ENCODE measurements at regions not wholly inside any gene's neighbourhood (a gene's known extent, or its start where the extent isn't known, plus 50 kb on each side); places are given as distances from the start of the nearest gene placed in this dataset.

DNA sequence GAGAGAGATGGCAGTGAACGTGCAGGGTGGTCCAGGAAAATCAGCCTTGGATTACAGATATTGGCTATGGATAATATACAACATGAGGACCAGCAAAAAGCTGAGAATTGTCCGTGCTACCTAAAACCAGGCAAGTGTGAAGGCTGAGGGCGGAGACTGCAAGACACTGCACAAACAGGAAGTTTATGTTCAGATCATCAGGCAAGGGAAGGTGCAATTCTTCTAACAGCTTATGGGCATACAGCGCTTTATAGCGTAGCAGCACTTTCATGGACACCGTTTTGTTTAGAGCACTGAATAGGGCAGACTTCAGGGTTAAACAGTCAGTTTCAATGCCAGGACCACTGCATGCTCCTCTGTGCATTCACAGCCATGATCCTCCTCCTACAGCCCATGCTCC is 93.1 kb upstream of the TMEM45B start:
- intact Hi-C loops (cut with DNase I; ENCODE audit: low total_unique reads) = no loop called here

GRCh38 chr11:129723146-129723760 is 92.4 kb upstream of the TMEM45B start:
- intact Hi-C loops (cut with DNase I; ENCODE audit: low total_unique reads) = no loop called here
- no peaks in the 10 kb centered on the region for H3K4me1 ChIP-seq
- DNase-seq = no peak

More for the DNA sequence above, 93.1 kb upstream of the TMEM45B start:
- H3K27ac ChIP-seq = no peak overlapping the region
- no peaks in the 10 kb centered on the region for H3K4me1 ChIP-seq
- peaks cover 0 to 8% of the 10 kb centered on the region in 2 donors for H3K27me3 ChIP-seq
- H3K9me3 ChIP-seq = no peaks in the 10 kb centered on the region
- DNase-seq = no peak
- no peak overlapping the region for H3K4me3 ChIP-seq
- no peaks in the 10 kb centered on the region for H3K36me3 ChIP-seq
- TF ChIP-seq, protein P1, sequence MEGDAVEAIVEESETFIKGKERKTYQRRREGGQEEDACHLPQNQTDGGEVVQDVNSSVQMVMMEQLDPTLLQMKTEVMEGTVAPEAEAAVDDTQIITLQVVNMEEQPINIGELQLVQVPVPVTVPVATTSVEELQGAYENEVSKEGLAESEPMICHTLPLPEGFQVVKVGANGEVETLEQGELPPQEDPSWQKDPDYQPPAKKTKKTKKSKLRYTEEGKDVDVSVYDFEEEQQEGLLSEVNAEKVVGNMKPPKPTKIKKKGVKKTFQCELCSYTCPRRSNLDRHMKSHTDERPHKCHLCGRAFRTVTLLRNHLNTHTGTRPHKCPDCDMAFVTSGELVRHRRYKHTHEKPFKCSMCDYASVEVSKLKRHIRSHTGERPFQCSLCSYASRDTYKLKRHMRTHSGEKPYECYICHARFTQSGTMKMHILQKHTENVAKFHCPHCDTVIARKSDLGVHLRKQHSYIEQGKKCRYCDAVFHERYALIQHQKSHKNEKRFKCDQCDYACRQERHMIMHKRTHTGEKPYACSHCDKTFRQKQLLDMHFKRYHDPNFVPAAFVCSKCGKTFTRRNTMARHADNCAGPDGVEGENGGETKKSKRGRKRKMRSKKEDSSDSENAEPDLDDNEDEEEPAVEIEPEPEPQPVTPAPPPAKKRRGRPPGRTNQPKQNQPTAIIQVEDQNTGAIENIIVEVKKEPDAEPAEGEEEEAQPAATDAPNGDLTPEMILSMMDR (IDR thresholded peaks at IDR 0.05) = no peak

DNA sequence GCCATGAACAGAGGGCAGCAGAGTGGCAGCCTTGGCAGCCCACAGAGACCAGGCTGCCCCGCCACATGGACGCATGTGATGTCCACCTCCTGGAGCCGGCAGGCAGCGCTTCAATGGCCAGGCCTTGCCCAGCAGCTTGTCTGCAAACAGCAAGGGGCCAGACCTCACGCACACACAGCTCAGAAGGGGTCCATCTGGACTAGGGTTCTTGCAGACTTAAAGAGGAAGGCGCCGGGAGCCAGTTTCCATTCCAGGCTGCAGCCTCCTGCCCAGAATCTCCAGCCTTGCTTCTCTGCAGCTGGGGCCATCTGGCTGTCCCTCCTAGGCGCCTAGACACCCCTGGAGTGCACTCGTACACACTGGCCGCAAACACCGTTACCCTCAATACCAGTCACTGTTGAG is 91.9 kb upstream of the TMEM45B start:
- no peak for DNase-seq
- no peak overlapping the region for H3K27ac ChIP-seq
- intact Hi-C loops (cut with DNase I; ENCODE audit: low total_unique reads) = no loop called here
- H3K4me3 ChIP-seq = no peak overlapping the region
- H3K9me3 ChIP-seq = no peaks in the 10 kb centered on the region
- TF ChIP-seq, protein P1 (IDR thresholded peaks at IDR 0.05) = no peak
- H3K36me3 ChIP-seq = no peaks in the 10 kb centered on the region
- H3K27me3 ChIP-seq = peaks cover 0 to 8% of the 10 kb centered on the region in 2 donors
- no peaks in the 10 kb centered on the region for H3K4me1 ChIP-seq

More at GRCh38 chr11:129723146-129723760, 92.4 kb upstream of the TMEM45B start:
- Histone ChIP-seq H3K9me3 (no peaks in the 10 kb centered on the region), H3K4me3 (no peak overlapping the region), H3K27ac (no peak overlapping the region), H3K36me3 (no peaks in the 10 kb centered on the region), H3K27me3 (peaks cover 0 to 8% of the 10 kb centered on the region in 2 donors)
- TF ChIP-seq, protein P1 (IDR thresholded peaks at IDR 0.05) = no peak

DNA sequence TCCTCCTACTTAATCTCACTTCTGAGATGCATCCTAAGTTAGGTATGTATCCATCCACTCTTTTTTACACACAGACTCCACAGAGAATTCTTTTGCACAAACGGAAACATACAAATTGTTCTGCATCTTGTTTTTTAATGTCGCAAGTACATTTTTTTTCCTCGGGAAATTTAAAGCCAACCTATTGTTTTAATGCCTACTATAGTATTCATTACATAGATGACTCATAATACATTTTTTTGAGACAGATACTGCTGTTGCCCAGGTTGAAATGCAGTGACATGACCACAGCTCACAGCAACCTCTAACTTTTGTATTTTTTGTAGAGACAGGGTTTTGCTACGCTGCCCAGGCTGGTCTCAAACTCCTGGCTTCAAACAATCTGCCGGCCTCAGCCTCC is 90.8 kb upstream of the TMEM45B start:
- intact Hi-C loops (cut with DNase I; ENCODE audit: low total_unique reads) = no loop called here

DNA sequence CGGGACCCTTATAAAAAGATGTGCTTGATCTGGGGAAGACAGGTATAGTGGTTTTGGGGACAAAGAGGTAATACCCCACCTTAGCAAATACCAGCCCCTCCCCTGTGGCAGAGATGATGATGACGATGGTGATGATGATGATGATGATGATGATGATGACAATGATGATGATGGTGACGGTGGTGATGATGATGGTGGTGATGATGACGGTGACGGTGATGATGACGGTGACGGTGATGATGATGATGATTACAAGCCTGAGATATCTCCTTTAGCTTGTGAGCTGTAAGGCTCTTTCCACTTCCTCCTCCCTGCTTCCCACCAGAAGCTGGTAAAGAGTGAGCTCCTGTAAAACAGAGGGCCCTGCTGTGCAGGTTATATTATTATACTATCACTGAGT is 89.5 kb upstream of the TMEM45B start:
- intact Hi-C loops (cut with DNase I; ENCODE audit: low total_unique reads) = no loop called here
- no peaks in the 10 kb centered on the region for H3K36me3 ChIP-seq
- DNase-seq = no peak

More for the DNA sequence above, 90.8 kb upstream of the TMEM45B start:
- Histone ChIP-seq H3K9me3 (no peaks in the 10 kb centered on the region), H3K27ac (no peak overlapping the region), H3K4me3 (no peak overlapping the region), H3K4me1 (no peaks in the 10 kb centered on the region), H3K27me3 (peaks cover 0 to 8% of the 10 kb centered on the region in 2 donors), H3K36me3 (no peaks in the 10 kb centered on the region)
- DNase-seq = no peak
- TF ChIP-seq, protein P1 (IDR thresholded peaks at IDR 0.05) = no peak

More for the DNA sequence above, 89.5 kb upstream of the TMEM45B start:
- Histone ChIP-seq H3K27ac (no peak overlapping the region), H3K9me3 (no peaks in the 10 kb centered on the region), H3K27me3 (peaks cover 0 to 8% of the 10 kb centered on the region in 2 donors), H3K4me1 (no peaks in the 10 kb centered on the region), H3K4me3 (no peak overlapping the region)
- TF ChIP-seq, protein P1 (IDR thresholded peaks at IDR 0.05) = no peak

Data from tibial artery (tissue), 4 donors.